Left ventricle myocardium inferior (tissue), 1 donor: ENCODE measurements at regions not wholly inside any gene's neighbourhood (a gene's known extent, or its start where the extent isn't known, plus 50 kb on each side); places are given as distances from the start of the nearest gene placed in this dataset.
"Not testable (repeated sequence)": the region's sequence is repeated elsewhere in the genome, so short reads cannot be mapped to it uniquely, and the experiment has no call there.

ENCODE experiments used
- DNase-seq: peaks from one replicate; pipeline ENCODE4 v3.0.0-alpha.2; 2020
- H3K27ac ChIP-seq: fragments of 200-600 bp; replicated peaks from 2 replicates; pipeline ENCODE4 v1.8.0; 2021
- H3K27me3 ChIP-seq: fragments of 200-600 bp; 2 replicates; pipeline ENCODE4 v1.8.0; 2021; ENCODE audit warnings: low read depth
- H3K36me3 ChIP-seq: fragments of 200-600 bp; 2 replicates; pipeline ENCODE4 v1.8.0; 2021
- H3K4me1 ChIP-seq: fragments of 200-600 bp; 2 replicates; pipeline ENCODE4 v1.8.0; 2021
- H3K4me3 ChIP-seq: fragments of 200-600 bp; 2 replicates; pipeline ENCODE4 v1.8.0; 2021; ENCODE audit warnings: mild to moderate bottlenecking, moderate library complexity
- H3K9me3 ChIP-seq: fragments of 200-600 bp; replicated peaks from 2 replicates; pipeline ENCODE4 v1.8.0; 2021
- intact Hi-C: fragments of 100-400 bp; cut with micrococcal nuclease; formaldehyde crosslinking; loops from one replicate; pipeline ENCODE4 v1.11.0; 2022
- donor health status: DM: no; HTN: yes; CAD: no; lungs with severe emphysema.

DNA sequence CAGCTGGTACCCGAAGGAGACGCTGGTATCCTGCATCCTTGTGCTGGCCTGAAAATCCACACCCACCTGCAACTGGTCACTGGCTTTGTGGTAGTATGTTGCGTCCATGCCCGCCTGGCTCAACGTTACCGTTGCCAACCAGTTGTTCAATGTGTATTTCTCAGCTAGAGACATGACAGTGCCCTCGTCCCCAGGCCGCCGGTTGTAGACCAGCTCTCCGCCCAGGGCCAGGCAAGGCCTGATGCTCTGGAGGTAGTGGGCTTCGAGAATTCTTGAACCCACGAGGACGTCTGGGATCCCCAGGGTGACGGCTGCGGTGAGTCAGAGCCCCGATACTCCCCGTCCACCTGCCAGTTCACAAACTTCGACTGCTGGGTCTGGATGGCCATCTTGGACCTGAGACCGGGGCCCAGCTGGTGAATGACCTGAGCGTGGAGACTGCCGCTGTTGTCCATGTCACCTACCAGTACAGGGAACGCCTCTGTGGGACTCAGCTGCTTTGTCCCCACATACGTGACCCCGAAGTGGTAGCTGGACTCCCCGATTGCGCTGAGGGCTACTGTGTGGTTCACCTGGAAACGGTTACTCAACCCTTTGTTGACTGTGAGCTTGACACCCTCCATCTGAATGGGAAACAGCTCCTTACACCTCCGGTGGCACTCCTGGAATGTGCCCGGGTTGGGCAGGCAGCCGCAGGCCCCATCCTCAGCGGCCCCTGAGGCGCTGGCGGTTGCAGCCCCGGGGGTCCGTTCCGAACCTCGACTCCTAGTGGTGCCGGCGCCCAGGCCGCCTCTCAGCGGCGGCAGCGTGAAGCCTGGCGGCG lies 165.0 kb downstream of the POTEM start:
- H3K27me3 ChIP-seq, H3K4me1 ChIP-seq, intact Hi-C loops, H3K9me3 ChIP-seq, DNase-seq, H3K36me3 ChIP-seq, H3K4me3 ChIP-seq, H3K27ac ChIP-seq: not testable (repeated sequence)

DNA sequence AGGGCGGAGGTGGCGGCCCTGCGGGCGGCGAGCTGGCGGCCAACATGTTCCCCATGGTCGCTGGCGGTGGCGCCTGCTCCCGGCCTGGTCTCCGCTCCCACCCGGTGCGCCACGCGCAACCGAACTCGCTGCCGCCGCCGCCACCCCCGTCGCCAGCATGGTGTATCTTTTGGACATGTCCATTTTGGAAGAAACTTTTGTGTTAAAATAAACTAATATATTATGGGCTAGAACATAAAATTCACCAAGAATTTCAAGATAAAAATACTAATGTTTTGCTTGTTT lies 165.5 kb downstream of the POTEM start:
- DNase-seq, H3K9me3 ChIP-seq, H3K27me3 ChIP-seq, intact Hi-C loops, H3K27ac ChIP-seq, H3K4me1 ChIP-seq, H3K36me3 ChIP-seq, H3K4me3 ChIP-seq: not testable (repeated sequence)

- peaks cover 12% of the 10 kb centered on the region for H3K9me3 ChIP-seq
- H3K27me3 ChIP-seq, H3K4me1 ChIP-seq, H3K36me3 ChIP-seq, DNase-seq, intact Hi-C loops, H3K4me3 ChIP-seq, H3K27ac ChIP-seq: not testable (repeated sequence)
These were observed 190.0 kb downstream of the POTEM start for GRCh38 chr14:19157106-19157709.

DNA sequence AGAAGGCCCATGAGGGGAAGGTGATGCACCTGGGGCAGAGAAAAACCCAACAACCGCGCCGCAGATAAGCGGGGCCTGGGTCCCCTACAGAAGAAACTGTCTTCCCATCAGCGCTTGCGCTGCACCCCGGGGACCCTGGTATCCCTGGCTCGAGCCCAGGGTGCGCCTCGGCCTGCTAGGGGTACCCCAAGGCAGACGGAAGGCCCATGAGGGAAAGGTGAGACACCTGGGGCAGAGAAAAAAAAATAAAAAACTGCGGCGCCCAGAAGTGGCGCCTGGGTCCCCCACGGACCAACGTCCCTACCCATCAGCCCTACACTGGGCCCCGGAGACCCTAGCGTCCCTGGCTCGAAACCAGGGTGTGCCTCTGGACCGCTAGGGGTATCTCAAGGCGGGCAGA lies 190.8 kb downstream of the POTEM start:
- DNase-seq, H3K4me3 ChIP-seq, H3K27me3 ChIP-seq, H3K27ac ChIP-seq, H3K36me3 ChIP-seq, H3K4me1 ChIP-seq, intact Hi-C loops: not testable (repeated sequence)
- H3K9me3 ChIP-seq = peaks cover 12% of the 10 kb centered on the region

DNA sequence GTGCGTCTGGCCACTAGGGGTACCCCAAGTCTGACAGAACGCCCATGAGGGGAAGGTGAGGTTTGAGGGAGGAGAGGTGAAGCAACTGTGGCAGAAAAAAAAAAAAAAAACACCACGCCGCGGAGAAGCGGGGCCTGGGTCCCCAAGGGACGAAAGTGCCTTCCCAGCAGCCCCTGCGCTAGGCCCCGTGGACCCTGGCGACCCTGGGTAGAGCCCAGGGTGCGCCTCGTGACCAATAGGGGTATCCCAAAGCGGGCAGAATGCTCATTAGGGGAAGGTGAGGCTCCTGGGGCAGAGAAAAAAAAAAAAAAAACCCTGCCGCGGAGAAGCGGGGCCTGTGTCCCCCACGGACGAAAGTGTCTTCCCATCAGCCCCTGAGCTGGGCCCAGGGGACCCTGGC lies 191.4 kb downstream of the POTEM start:
- DNase-seq, intact Hi-C loops, H3K27me3 ChIP-seq: not testable (repeated sequence)

DNA sequence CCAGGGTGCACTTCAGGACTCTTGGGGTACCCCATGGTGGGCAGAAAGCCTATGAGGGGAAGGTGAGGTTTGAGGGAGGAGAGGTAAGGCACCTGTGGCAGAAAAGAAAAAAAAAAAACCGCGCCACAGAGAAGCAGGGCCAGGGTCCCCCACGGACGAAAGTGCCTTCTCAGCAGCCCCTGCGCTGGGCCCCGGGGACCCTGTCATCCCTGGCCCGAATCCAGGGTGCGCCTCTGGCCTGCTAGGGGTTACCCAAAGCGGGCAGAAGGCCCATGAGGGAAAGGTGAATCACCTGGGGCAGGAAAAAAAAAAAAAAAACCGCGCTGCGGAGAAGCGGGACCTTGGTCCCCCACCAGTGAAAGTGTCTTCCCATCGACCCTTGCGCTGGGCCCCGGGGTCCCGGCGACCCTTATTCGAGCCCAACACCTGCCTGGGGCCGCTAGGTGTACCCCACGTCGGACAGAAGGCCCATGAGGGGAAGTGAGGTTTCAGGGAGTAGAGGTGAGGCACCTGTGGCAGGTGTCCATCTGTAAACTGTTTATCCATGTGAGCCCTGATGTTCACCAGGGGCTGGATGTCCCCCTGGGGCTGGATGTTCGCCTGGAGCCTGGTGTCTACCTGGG lies 191.9 kb downstream of the POTEM start:
- H3K36me3 ChIP-seq, H3K4me3 ChIP-seq, H3K4me1 ChIP-seq, H3K27ac ChIP-seq, intact Hi-C loops, DNase-seq, H3K27me3 ChIP-seq: not testable (repeated sequence)
- peaks cover 12% of the 10 kb centered on the region for H3K9me3 ChIP-seq

More for the DNA sequence above, 191.4 kb downstream of the POTEM start:
- H3K9me3 ChIP-seq = peaks cover 12% of the 10 kb centered on the region
- not testable (repeated sequence) for H3K27ac ChIP-seq, H3K36me3 ChIP-seq, H3K4me3 ChIP-seq, H3K4me1 ChIP-seq

DNA sequence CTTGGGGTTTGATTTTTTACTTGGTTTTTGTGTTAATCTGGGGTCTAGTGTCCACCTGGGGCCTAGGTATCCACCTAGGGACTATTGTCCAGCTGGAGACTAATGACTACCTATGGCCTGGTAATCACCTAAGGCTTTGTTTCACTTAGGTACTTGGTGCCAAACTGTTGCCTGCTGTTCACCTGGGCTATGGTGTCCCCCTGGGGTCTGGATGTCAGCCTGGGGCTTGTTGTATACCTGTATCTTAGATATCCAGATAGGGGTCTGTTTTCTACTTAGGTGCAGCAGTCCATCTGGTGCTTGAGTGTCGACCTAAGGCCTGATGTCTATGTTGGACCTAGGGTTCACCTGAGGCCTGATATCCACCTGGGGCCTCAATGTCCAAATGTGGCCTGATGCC lies 193.1 kb downstream of the POTEM start:
- H3K36me3 ChIP-seq, intact Hi-C loops, DNase-seq, H3K27me3 ChIP-seq, H3K4me1 ChIP-seq, H3K4me3 ChIP-seq, H3K27ac ChIP-seq: not testable (repeated sequence)
- peaks cover 12% of the 10 kb centered on the region for H3K9me3 ChIP-seq

GRCh38 chr14:19161251-19162033 lies 194.2 kb downstream of the POTEM start:
- DNase-seq, H3K36me3 ChIP-seq, H3K4me3 ChIP-seq, H3K27ac ChIP-seq, intact Hi-C loops, H3K27me3 ChIP-seq, H3K4me1 ChIP-seq: not testable (repeated sequence)
- H3K9me3 ChIP-seq = peaks cover 12% of the 10 kb centered on the region

DNA sequence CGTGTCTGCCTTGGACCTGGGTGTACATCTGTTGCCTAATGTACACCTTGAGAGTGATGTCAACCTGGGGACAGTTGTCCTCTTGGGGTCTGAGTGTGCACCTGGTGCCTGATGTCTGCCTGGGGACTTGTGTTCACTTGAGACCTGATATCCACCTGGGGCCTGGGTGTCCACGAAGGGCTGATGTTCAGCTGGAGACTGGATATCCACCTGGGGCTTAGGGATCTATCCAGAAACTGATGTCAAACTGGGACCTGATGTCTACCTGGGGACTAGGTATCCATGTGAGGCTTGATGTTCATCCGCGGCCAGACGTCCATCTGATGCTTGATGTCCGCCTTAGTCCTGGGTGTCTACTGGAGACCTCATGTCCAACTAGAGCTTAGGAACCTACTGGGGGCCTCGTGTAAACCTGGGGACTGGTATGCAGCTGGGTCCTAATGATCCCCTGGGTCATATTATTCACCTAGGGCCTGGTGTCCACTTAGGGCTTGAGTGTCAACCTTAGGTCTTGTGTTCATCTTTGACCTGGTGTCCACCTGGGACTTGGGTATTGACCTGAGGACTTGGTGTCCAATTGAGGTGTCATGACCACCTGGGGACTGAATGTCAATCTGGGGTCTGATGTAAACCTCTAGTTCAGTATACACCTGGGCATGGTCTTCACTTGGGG lies 194.9 kb downstream of the POTEM start:
- DNase-seq, H3K4me3 ChIP-seq, intact Hi-C loops, H3K4me1 ChIP-seq, H3K27ac ChIP-seq, H3K27me3 ChIP-seq, H3K36me3 ChIP-seq: not testable (repeated sequence)
- peaks cover 12% of the 10 kb centered on the region for H3K9me3 ChIP-seq

DNA sequence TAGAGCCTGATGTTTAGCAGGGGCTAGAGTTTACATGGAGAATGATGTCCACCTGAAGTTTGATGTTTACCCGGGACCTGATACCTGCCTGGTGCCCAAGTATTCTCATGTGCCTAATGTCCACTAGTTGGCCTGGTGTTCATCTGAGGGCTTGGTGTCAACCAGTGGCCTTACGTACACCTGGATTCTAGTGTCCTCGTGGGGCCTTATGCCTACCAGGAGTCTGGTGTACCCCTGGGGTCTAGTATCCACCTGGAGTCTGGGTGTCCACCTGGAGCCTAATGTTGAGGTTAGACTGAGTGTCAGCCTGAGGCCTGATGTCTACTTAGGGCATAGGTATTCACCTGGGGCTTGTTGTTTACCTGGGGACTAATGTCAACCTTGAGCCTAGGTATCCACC lies 195.7 kb downstream of the POTEM start:
- H3K27me3 ChIP-seq, H3K4me1 ChIP-seq, H3K4me3 ChIP-seq, intact Hi-C loops, H3K36me3 ChIP-seq, H3K27ac ChIP-seq, DNase-seq: not testable (repeated sequence)
- peaks cover 12% of the 10 kb centered on the region for H3K9me3 ChIP-seq

DNA sequence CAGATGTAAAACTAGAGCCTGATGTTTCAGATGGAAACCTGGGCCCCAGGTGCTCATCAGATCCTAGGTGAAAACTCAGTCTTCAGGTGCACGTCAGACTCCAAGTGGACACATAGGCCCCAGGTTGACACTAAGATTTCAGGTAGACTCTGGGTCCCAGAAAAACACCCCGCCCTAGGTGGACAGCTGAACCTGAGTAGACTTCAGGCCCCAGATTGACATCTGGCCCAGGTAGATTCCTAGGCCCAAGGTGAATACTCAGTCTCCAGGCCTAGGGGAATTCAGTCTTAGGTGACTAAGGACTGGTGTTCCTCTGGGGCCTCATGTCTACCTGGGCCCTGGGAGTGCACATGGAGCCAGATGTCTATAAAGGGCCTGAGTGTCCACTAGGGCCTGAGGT lies 196.7 kb downstream of the POTEM start:
- H3K4me3 ChIP-seq, DNase-seq, H3K27ac ChIP-seq: not testable (repeated sequence)

GRCh38 chr14:19164426-19164825 lies 197.2 kb downstream of the POTEM start:
- DNase-seq, intact Hi-C loops, H3K4me1 ChIP-seq, H3K4me3 ChIP-seq, H3K27ac ChIP-seq, H3K9me3 ChIP-seq, H3K27me3 ChIP-seq, H3K36me3 ChIP-seq: not testable (repeated sequence)

More for the DNA sequence above, 196.7 kb downstream of the POTEM start:
- intact Hi-C loops, H3K9me3 ChIP-seq, H3K36me3 ChIP-seq, H3K27me3 ChIP-seq, H3K4me1 ChIP-seq: not testable (repeated sequence)

GRCh38 chr14:19166056-19166455 lies 198.8 kb downstream of the POTEM start:
- DNase-seq, H3K4me3 ChIP-seq, H3K4me1 ChIP-seq, H3K9me3 ChIP-seq, H3K27ac ChIP-seq, intact Hi-C loops, H3K36me3 ChIP-seq, H3K27me3 ChIP-seq: not testable (repeated sequence)
